GM19023 (cell line): ENCODE measurements at regions not wholly inside any gene's neighbourhood (a gene's known extent, or its start where the extent isn't known, plus 50 kb on each side); places are given as distances from the start of the nearest gene placed in this dataset.

Experiments
- ATAC-seq: cut with Tn5 transposase; IDR thresholded peaks from one replicate; pipeline ENCODE4 v1.9.1; 2021; ENCODE audit warnings: mild to moderate bottlenecking, moderate library complexity; ENCODE audit not compliant: unreplicated experiment

GRCh38 chr14:56870336-56870735 is 60.1 kb upstream of the OTX2 start:
- ATAC-seq, result no peak

- no peak for ATAC-seq
Measured at GRCh38 chr14:56868660-56869059, 58.4 kb upstream of the OTX2 start.

GRCh38 chr14:56862836-56863235 is 52.6 kb upstream of the OTX2 start:
- ATAC-seq, result no peak

GRCh38 chr14:56860441-56860840 is 50.2 kb upstream of the OTX2 start:
- ATAC-seq, result no peak
